ENCODE measurements at regions not wholly inside any gene's neighbourhood (a gene's known extent, or its start where the extent isn't known, plus 50 kb on each side); places are given as distances from the start of the nearest gene placed in this dataset.

DNA sequence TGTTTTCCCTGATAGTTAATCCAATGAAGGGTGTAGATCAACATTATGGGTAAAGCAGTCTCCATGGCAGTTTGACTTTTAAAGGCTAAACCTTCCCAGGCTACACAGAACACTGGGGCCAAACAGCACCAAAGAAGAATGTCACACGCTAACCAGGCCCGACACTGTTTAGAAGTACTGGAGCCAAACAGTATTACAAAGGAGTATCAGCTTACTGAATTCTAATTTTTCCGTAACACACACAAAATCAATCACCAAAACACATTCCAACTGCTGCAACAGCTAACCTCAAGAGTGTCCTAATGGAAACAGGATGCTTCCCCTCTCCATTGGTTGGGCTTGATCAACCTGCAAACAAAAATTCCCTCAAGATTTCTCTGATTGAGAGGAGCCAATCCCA lies 783.5 kb downstream of the PCDH18 start:
- no peaks in the 10 kb centered on the region for H3K36me3 ChIP-seq
- intact Hi-C loops (cut with DNase I): no loop called here
- no peaks in the 10 kb centered on the region for H3K27me3 ChIP-seq (ENCODE audit: low read depth)
- no peak for DNase-seq
- no peaks in the 10 kb centered on the region for H3K4me1 ChIP-seq
- H3K4me3 ChIP-seq: no peak overlapping the region
- TF ChIP-seq, protein P1, sequence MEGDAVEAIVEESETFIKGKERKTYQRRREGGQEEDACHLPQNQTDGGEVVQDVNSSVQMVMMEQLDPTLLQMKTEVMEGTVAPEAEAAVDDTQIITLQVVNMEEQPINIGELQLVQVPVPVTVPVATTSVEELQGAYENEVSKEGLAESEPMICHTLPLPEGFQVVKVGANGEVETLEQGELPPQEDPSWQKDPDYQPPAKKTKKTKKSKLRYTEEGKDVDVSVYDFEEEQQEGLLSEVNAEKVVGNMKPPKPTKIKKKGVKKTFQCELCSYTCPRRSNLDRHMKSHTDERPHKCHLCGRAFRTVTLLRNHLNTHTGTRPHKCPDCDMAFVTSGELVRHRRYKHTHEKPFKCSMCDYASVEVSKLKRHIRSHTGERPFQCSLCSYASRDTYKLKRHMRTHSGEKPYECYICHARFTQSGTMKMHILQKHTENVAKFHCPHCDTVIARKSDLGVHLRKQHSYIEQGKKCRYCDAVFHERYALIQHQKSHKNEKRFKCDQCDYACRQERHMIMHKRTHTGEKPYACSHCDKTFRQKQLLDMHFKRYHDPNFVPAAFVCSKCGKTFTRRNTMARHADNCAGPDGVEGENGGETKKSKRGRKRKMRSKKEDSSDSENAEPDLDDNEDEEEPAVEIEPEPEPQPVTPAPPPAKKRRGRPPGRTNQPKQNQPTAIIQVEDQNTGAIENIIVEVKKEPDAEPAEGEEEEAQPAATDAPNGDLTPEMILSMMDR (IDR thresholded peaks at IDR 0.05): no peak
- no peak overlapping the region for H3K27ac ChIP-seq
- no peaks in the 10 kb centered on the region for H3K9me3 ChIP-seq
- no peak for ATAC-seq

DNA sequence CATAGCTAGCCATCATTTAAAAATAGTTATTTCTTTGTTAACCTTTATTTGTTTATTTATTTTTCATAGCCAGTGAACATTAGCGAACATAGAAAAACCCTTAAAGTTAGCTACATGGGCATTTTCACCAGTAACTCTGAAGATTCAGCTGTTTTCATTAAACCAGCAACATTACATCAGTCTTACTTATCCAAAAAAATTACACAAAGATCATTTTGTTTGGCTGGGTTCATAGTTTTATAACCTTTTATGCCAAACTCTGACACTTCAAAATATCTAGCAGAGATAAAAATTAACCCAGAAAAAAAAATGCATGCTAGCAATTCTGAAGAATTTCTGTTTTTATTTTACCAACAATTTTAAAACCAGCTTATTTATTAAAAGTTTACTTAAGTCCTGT lies 784.1 kb downstream of the PCDH18 start:
- Histone ChIP-seq H3K36me3 (no peaks in the 10 kb centered on the region), H3K4me3 (no peak overlapping the region), H3K27me3 (ENCODE audit: low read depth) (no peaks in the 10 kb centered on the region), H3K9me3 (no peaks in the 10 kb centered on the region), H3K27ac (no peak overlapping the region), H3K4me1 (no peaks in the 10 kb centered on the region)
- ATAC-seq (no peak), DNase-seq (no peak)
- intact Hi-C loops (cut with DNase I): no loop called here
- TF ChIP-seq, protein P1 (IDR thresholded peaks at IDR 0.05): no peak

DNA sequence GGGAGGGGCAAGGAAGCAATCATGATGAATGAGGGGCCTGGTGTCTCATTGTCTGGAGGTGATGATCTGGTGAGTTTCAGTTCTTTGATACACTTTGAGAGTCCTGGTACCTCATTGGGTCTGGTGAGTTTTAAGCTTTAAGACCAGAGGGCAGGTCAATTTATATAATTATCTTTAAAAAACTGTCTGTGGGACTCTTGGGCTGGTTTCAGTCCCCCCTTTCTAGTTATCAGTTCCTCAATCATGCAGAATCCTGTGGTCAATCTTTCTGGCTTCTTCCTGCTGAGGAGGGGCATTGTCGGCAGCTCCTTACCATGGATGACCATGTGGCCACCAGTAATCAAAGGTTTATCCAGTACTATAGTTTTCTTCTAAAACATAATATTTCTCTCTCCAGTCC lies 789.1 kb downstream of the PCDH18 start:
- H3K27me3 ChIP-seq (ENCODE audit: low read depth): no peaks in the 10 kb centered on the region
- no peak overlapping the region for H3K27ac ChIP-seq
- TF ChIP-seq, protein P1 (IDR thresholded peaks at IDR 0.05): no peak
- no peaks in the 10 kb centered on the region for H3K36me3 ChIP-seq
- no peak overlapping the region for H3K4me3 ChIP-seq
- DNase-seq: no peak
- no peak for ATAC-seq
- no peaks in the 10 kb centered on the region for H3K9me3 ChIP-seq
- no peaks in the 10 kb centered on the region for H3K4me1 ChIP-seq
- intact Hi-C loops (cut with DNase I): no loop called here

DNA sequence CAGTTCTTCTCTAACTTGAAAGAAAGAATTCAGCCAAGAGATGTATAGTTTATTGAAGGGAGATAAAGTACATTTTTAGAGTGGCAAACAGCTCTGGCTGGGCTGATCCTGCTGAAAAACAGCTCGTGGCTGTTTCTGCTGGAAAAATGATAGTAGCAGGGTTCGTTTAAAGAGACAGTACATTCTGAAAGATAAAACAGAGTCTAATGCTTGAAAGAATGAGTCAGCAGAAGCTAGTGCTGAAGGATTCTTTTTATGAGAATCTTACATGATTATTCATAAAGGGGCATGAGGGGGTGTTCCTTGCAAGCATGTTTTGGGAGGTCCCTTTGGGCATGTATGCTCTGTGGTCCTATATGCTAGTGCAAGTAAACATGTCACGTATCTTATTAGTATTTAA lies 790.0 kb downstream of the PCDH18 start:
- no peak overlapping the region for H3K27ac ChIP-seq
- TF ChIP-seq, protein P1 (IDR thresholded peaks at IDR 0.05): no peak
- ATAC-seq: no peak
- intact Hi-C loops (cut with DNase I): no loop called here
- no peaks in the 10 kb centered on the region for H3K4me1 ChIP-seq
- no peaks in the 10 kb centered on the region for H3K9me3 ChIP-seq
- no peak for DNase-seq
- H3K27me3 ChIP-seq (ENCODE audit: low read depth): no peaks in the 10 kb centered on the region
- H3K36me3 ChIP-seq: no peaks in the 10 kb centered on the region
- H3K4me3 ChIP-seq: no peak overlapping the region

DNA sequence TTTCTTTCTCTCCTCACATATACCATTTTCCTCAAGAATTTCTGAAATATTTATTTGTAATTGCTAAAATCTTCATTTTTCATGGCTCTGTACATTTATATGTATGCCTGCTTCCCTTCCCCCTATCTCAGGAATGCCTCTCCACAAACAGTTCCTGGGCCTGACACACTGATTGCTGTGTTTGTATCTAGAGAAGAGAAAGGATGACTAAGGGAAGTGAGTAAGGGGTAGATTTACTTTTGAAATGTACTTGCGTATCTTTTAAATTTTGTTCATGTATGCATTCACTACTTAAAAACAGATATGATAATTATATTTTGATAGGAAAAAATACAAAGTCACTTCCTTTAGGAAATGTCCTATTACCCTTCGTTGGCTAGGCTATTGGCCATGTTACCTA lies 790.8 kb downstream of the PCDH18 start:
- Histone ChIP-seq H3K36me3 (no peaks in the 10 kb centered on the region), H3K27me3 (ENCODE audit: low read depth) (no peaks in the 10 kb centered on the region), H3K4me1 (no peaks in the 10 kb centered on the region), H3K9me3 (no peaks in the 10 kb centered on the region), H3K27ac (no peak overlapping the region), H3K4me3 (no peak overlapping the region)
- intact Hi-C loops (cut with DNase I): no loop called here
- ATAC-seq (no peak), DNase-seq (no peak)
- TF ChIP-seq, protein P1 (IDR thresholded peaks at IDR 0.05): no peak

DNA sequence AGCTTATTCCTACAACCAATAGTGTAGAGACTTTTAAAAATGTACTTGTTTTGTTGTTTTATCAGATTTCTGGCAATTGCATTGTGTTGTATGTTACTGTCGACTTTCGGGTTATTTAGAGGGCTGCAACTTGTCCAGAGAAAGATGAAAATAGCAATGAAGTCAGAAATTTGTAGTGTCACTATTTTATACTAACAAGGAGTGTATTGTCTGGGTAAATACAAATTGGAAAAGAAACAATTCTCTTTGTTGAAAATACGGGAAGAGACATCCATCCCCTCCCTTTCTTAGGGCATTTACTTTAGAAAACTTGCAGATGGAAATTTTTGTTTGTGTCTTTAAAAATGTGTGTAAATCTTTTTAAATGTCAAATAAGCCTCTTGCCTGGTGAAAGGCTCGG lies 792.0 kb downstream of the PCDH18 start:
- ATAC-seq (no peak), DNase-seq (no peak)
- intact Hi-C loops (cut with DNase I): no loop called here
- Histone ChIP-seq H3K4me1 (no peaks in the 10 kb centered on the region), H3K4me3 (no peak overlapping the region), H3K36me3 (no peaks in the 10 kb centered on the region), H3K9me3 (no peaks in the 10 kb centered on the region), H3K27me3 (ENCODE audit: low read depth) (no peaks in the 10 kb centered on the region), H3K27ac (no peak overlapping the region)
- TF ChIP-seq, protein P1 (IDR thresholded peaks at IDR 0.05): no peak

All from lower lobe of right lung (tissue), 2 donors.